Neuron (in vitro differentiated cells): ENCODE measurements at regions not wholly inside any gene's neighbourhood (a gene's known extent, or its start where the extent isn't known, plus 50 kb on each side); places are given as distances from the start of the nearest gene placed in this dataset.

Experiments
- H2AFZ ChIP-seq: one replicate; pipeline ENCODE4 v1.6.1; 2013; ENCODE audit warnings: low read depth, mild to moderate bottlenecking, inconsistent platforms, low read length, moderate library complexity
- H3K27me3 ChIP-seq: one replicate; pipeline ENCODE4 v1.6.1; 2013; ENCODE audit warnings: low read length; ENCODE audit not compliant: insufficient read depth
- H3K36me3 ChIP-seq: one replicate; pipeline ENCODE4 v1.6.1; 2013; ENCODE audit warnings: low read length; ENCODE audit not compliant: insufficient read depth
- H3K4me1 ChIP-seq: one replicate; pipeline ENCODE4 v1.6.1; 2013; ENCODE audit warnings: low read length; ENCODE audit not compliant: insufficient read depth
- H3K4me3 ChIP-seq: 2 replicates; pipeline ENCODE4 v1.5.1; 2013; ENCODE audit warnings: mild to moderate bottlenecking, low read length, moderate library complexity
- H3K9me3 ChIP-seq: one replicate; pipeline ENCODE4 v1.6.1; 2013; ENCODE audit warnings: low read length

- Histone ChIP-seq H3K36me3 (no peaks in the 10 kb centered on the region), H3K9me3 (no peaks in the 10 kb centered on the region), H3K4me1 (no peaks in the 10 kb centered on the region), H2AFZ (no peak overlapping the region), H3K27me3 (peaks cover 5% of the 10 kb centered on the region), H3K4me3 (no peak overlapping the region)
Observed at GRCh38 chr5:4883360-4883759, 256.8 kb upstream of the ADAMTS16 start.

GRCh38 chr5:4893063-4893744 lies 246.9 kb upstream of the ADAMTS16 start:
- Histone ChIP-seq H3K9me3 (no peaks in the 10 kb centered on the region), H3K4me3 (no peak overlapping the region), H3K27me3 (no peaks in the 10 kb centered on the region), H2AFZ (no peak overlapping the region), H3K36me3 (no peaks in the 10 kb centered on the region), H3K4me1 (no peaks in the 10 kb centered on the region)

- no peaks in the 10 kb centered on the region for H3K36me3 ChIP-seq
- H3K4me3 ChIP-seq: no peak overlapping the region
- H2AFZ ChIP-seq: no peak overlapping the region
- no peaks in the 10 kb centered on the region for H3K4me1 ChIP-seq
- no peaks in the 10 kb centered on the region for H3K9me3 ChIP-seq
- H3K27me3 ChIP-seq: no peaks in the 10 kb centered on the region
Observed at GRCh38 chr5:4896328-4896727, 243.8 kb upstream of the ADAMTS16 start.

- Histone ChIP-seq H3K36me3 (no peaks in the 10 kb centered on the region), H3K27me3 (no peaks in the 10 kb centered on the region), H3K9me3 (no peaks in the 10 kb centered on the region), H2AFZ (no peak overlapping the region), H3K4me1 (no peaks in the 10 kb centered on the region), H3K4me3 (no peak overlapping the region)
Observed at GRCh38 chr5:4901305-4901811, 238.8 kb upstream of the ADAMTS16 start.

- H3K4me1 ChIP-seq: no peaks in the 10 kb centered on the region
- H2AFZ ChIP-seq: no peak overlapping the region
- no peak overlapping the region for H3K4me3 ChIP-seq
- H3K27me3 ChIP-seq: no peaks in the 10 kb centered on the region
- H3K9me3 ChIP-seq: no peaks in the 10 kb centered on the region
- H3K36me3 ChIP-seq: no peaks in the 10 kb centered on the region
Observed at GRCh38 chr5:4901924-4902323, 238.2 kb upstream of the ADAMTS16 start.

GRCh38 chr5:4905674-4906520 lies 234.2 kb upstream of the ADAMTS16 start:
- Histone ChIP-seq H3K36me3 (no peaks in the 10 kb centered on the region), H3K9me3 (no peaks in the 10 kb centered on the region), H3K27me3 (no peaks in the 10 kb centered on the region), H3K4me1 (no peaks in the 10 kb centered on the region), H2AFZ (no peak overlapping the region), H3K4me3 (no peak overlapping the region)

- Histone ChIP-seq H3K4me1 (no peaks in the 10 kb centered on the region), H2AFZ (no peak overlapping the region), H3K36me3 (no peaks in the 10 kb centered on the region), H3K4me3 (no peak overlapping the region), H3K27me3 (no peaks in the 10 kb centered on the region), H3K9me3 (no peaks in the 10 kb centered on the region)
Observed at GRCh38 chr5:4906786-4907185, 233.3 kb upstream of the ADAMTS16 start.

- H3K36me3 ChIP-seq: no peaks in the 10 kb centered on the region
- no peak overlapping the region for H3K4me3 ChIP-seq
- H3K4me1 ChIP-seq: no peaks in the 10 kb centered on the region
- no peaks in the 10 kb centered on the region for H3K27me3 ChIP-seq
- no peak overlapping the region for H2AFZ ChIP-seq
- H3K9me3 ChIP-seq: no peaks in the 10 kb centered on the region
Observed at GRCh38 chr5:4907571-4907970, 232.6 kb upstream of the ADAMTS16 start.

- no peaks in the 10 kb centered on the region for H3K9me3 ChIP-seq
- no peaks in the 10 kb centered on the region for H3K36me3 ChIP-seq
- no peaks in the 10 kb centered on the region for H3K27me3 ChIP-seq
- no peak overlapping the region for H3K4me3 ChIP-seq
- H2AFZ ChIP-seq: no peak overlapping the region
- no peaks in the 10 kb centered on the region for H3K4me1 ChIP-seq
Observed at GRCh38 chr5:4909086-4909485, 231.0 kb upstream of the ADAMTS16 start.

- H3K4me3 ChIP-seq: no peak overlapping the region
- H2AFZ ChIP-seq: no peak overlapping the region
- no peaks in the 10 kb centered on the region for H3K36me3 ChIP-seq
- no peaks in the 10 kb centered on the region for H3K4me1 ChIP-seq
- no peaks in the 10 kb centered on the region for H3K9me3 ChIP-seq
- no peaks in the 10 kb centered on the region for H3K27me3 ChIP-seq
Observed at GRCh38 chr5:4911646-4912403, 228.3 kb upstream of the ADAMTS16 start.

GRCh38 chr5:4921929-4922328 lies 218.2 kb upstream of the ADAMTS16 start:
- Histone ChIP-seq H3K9me3 (no peaks in the 10 kb centered on the region), H3K27me3 (no peaks in the 10 kb centered on the region), H2AFZ (no peak overlapping the region), H3K36me3 (no peaks in the 10 kb centered on the region), H3K4me3 (no peak overlapping the region), H3K4me1 (no peaks in the 10 kb centered on the region)

- Histone ChIP-seq H3K9me3 (no peaks in the 10 kb centered on the region), H3K36me3 (no peaks in the 10 kb centered on the region), H3K4me3 (no peak overlapping the region), H3K27me3 (no peaks in the 10 kb centered on the region), H3K4me1 (no peaks in the 10 kb centered on the region), H2AFZ (no peak overlapping the region)
Observed at GRCh38 chr5:4924577-4924976, 215.6 kb upstream of the ADAMTS16 start.

GRCh38 chr5:4927097-4927496 lies 213.0 kb upstream of the ADAMTS16 start:
- H3K4me3 ChIP-seq: no peak overlapping the region
- H3K27me3 ChIP-seq: no peaks in the 10 kb centered on the region
- H3K4me1 ChIP-seq: no peaks in the 10 kb centered on the region
- no peaks in the 10 kb centered on the region for H3K36me3 ChIP-seq
- H3K9me3 ChIP-seq: no peaks in the 10 kb centered on the region
- no peak overlapping the region for H2AFZ ChIP-seq
